Lower leg skin (tissue), 3 donors: ENCODE measurements at regions not wholly inside any gene's neighbourhood (a gene's known extent, or its start where the extent isn't known, plus 50 kb on each side); places are given as distances from the start of the nearest gene placed in this dataset.

Experiments used
- CTCF ChIP-seq, 3 donors: fragments of 450-650 bp; IDR thresholded peaks; one replicate each; pipeline ENCODE4 v1.5.1; 2016; ENCODE audit warnings: antibody characterized with exemption in 3 of 3, mild to moderate bottlenecking in 3 of 3, moderate library complexity in 2 of 3
- POLR2A ChIP-seq, 2 donors: fragments of 450-650 bp; IDR thresholded peaks; one replicate each; pipeline ENCODE4 v1.6.1; 2016 to 2017; ENCODE audit warnings: antibody characterized with exemption in 2 of 2, mild to moderate bottlenecking in 1 of 2, moderate library complexity in 1 of 2

GRCh38 chr11:15622231-15622890 lies 507.6 kb downstream of the INSC start:
- TF ChIP-seq CTCF (IDR thresholded peaks at IDR 0.05) (no peak), POLR2A (IDR thresholded peaks at IDR 0.05) (no peak)
